D721Med (cell line): ENCODE measurements at regions not wholly inside any gene's neighbourhood (a gene's known extent, or its start where the extent isn't known, plus 50 kb on each side); places are given as distances from the start of the nearest gene placed in this dataset.

Experiments used
- DNase-seq: peaks from one replicate; pipeline ENCODE4 v3.0.0; 2011; ENCODE audit warnings: low spot score; ENCODE audit not compliant: insufficient read length
- FAIRE-seq: peaks from 2 replicates; lab custom pipeline; 2011; peaks lifted over from hg19 to GRCh38; lab: Jason Lieb, UNC
- CTCF ChIP-seq: IDR thresholded peaks from 2 replicates; pipeline ENCODE4 v1.5.1; 2012; ENCODE audit warnings: mild to moderate bottlenecking, control low read depth; ENCODE audit not compliant: insufficient read depth; ENCODE audit errors: missing control alignments

- FAIRE-seq (no peak), DNase-seq (no peak)
- TF ChIP-seq CTCF, result no peak
These were observed 56.9 kb upstream of the SPRED2 start for GRCh38 chr2:65489269-65489668.

GRCh38 chr2:65488527-65488926, 56.1 kb upstream of the SPRED2 start:
- DNase-seq, result no peak
- no peak for FAIRE-seq

DNA sequence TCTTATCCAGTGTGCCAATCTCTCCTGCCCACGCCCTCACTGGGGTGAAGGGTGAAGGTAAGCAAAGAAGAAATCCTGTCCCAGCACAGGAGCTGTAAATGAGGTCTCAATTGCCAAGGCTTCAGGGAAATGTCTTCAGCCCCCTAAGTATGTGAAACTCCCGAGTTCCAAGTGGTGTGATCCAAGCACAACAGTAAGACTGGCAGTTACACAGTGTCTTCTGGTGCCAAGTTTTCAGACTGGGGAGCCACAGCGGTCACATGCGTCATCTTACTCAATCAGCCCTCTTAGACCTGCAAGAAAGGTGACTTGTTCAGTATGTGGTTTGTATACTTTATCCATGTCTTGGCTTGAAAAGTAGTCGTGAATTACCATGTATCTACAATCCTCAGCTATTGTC, 55.0 kb upstream of the SPRED2 start:
- DNase-seq (no peak), FAIRE-seq (no peak)
- no peak for TF ChIP-seq CTCF

More at GRCh38 chr2:65488527-65488926, 56.1 kb upstream of the SPRED2 start:
- no peak for TF ChIP-seq CTCF

DNA sequence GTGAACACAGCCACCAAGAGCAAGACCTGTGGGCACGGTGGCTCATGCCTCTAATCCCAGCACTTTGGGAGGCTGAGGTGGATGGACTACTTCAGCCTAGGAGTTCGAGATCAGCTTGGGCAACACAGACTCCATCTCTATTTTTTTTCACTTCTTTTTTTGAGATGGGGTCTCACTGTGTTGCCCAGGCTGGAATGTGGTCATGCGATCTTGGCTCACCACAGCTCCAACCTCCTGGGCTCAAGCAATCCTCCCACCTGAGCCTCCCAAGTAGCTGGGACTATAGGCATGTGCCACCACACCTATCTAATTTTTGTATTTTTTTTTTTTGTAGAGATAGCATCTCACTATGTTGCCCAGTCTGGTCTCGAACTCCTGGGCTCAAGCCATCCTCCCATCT, 54.4 kb upstream of the SPRED2 start:
- FAIRE-seq, result no peak
- no peak for DNase-seq
- no peak for TF ChIP-seq CTCF

GRCh38 chr2:65486282-65486681, 53.9 kb upstream of the SPRED2 start:
- DNase-seq, result no peak
- FAIRE-seq, result no peak
- no peak for TF ChIP-seq CTCF

DNA sequence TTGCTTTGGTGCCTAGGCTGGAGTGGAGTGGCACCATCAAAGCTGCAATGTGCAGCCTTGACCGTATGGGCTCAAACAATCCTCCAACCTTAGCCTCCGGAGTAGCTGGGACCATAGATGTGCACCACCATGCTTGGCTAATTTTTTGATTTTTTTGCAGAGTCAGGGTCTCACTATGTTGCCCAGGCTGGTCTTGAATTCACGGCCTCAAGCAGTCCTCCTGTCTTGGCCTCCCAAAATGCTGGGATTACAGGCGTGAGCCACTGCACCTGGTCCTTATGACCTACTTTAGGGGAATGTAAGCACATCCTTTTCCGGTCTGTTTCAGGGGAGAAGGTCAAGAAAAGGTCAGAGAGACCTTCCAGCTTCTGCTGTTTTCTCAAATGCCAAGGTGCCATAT, 53.4 kb upstream of the SPRED2 start:
- no peak for TF ChIP-seq CTCF
- FAIRE-seq, result no peak

GRCh38 chr2:65483763-65484162, 51.4 kb upstream of the SPRED2 start:
- no peak for DNase-seq
- no peak for TF ChIP-seq CTCF
- FAIRE-seq, result no peak

More for the DNA sequence above, 53.4 kb upstream of the SPRED2 start:
- no peak for DNase-seq
